ENCODE measurements at regions not wholly inside any gene's neighbourhood (a gene's known extent, or its start where the extent isn't known, plus 50 kb on each side); places are given as distances from the start of the nearest gene placed in this dataset.

- ATAC-seq (ENCODE audit: low read depth) (no peak), DNase-seq (ENCODE audit: low spot score) (no peak)
- Histone ChIP-seq H3K4me3 (ENCODE audit: severe bottlenecking) (no peak overlapping the region), H3K9me3 (ENCODE audit: severe bottlenecking) (no peaks in the 10 kb centered on the region), H3K36me3 (ENCODE audit: low read depth) (no peaks in the 10 kb centered on the region), H3K4me1 (ENCODE audit: insufficient read depth, poor library complexity, severe bottlenecking) (peaks cover 5% of the 10 kb centered on the region), H3K27ac (ENCODE audit: poor library complexity, severe bottlenecking) (no peak overlapping the region), H3K27me3 (ENCODE audit: insufficient read depth, poor library complexity, severe bottlenecking) (no peaks in the 10 kb centered on the region)
- TF ChIP-seq, protein P1, sequence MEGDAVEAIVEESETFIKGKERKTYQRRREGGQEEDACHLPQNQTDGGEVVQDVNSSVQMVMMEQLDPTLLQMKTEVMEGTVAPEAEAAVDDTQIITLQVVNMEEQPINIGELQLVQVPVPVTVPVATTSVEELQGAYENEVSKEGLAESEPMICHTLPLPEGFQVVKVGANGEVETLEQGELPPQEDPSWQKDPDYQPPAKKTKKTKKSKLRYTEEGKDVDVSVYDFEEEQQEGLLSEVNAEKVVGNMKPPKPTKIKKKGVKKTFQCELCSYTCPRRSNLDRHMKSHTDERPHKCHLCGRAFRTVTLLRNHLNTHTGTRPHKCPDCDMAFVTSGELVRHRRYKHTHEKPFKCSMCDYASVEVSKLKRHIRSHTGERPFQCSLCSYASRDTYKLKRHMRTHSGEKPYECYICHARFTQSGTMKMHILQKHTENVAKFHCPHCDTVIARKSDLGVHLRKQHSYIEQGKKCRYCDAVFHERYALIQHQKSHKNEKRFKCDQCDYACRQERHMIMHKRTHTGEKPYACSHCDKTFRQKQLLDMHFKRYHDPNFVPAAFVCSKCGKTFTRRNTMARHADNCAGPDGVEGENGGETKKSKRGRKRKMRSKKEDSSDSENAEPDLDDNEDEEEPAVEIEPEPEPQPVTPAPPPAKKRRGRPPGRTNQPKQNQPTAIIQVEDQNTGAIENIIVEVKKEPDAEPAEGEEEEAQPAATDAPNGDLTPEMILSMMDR (IDR thresholded peaks at IDR 0.05; ENCODE audit: poor library complexity, severe bottlenecking): no peak
Measured at GRCh38 chr2:54047658-54048057, 67.8 kb upstream of the ACYP2 start.

- no peaks in the 10 kb centered on the region for H3K36me3 ChIP-seq (ENCODE audit: low read depth)
- no peaks in the 10 kb centered on the region for H3K27me3 ChIP-seq (ENCODE audit: insufficient read depth, poor library complexity, severe bottlenecking)
- H3K27ac ChIP-seq (ENCODE audit: poor library complexity, severe bottlenecking): no peak overlapping the region
- H3K4me3 ChIP-seq (ENCODE audit: severe bottlenecking): no peak overlapping the region
- H3K4me1 ChIP-seq (ENCODE audit: insufficient read depth, poor library complexity, severe bottlenecking): peaks cover 5% of the 10 kb centered on the region
- no peaks in the 10 kb centered on the region for H3K9me3 ChIP-seq (ENCODE audit: severe bottlenecking)
- DNase-seq (ENCODE audit: low spot score): no peak
- TF ChIP-seq, protein P1 (IDR thresholded peaks at IDR 0.05; ENCODE audit: poor library complexity, severe bottlenecking): no peak
- ATAC-seq (ENCODE audit: low read depth): no peak
Measured at GRCh38 chr2:54047091-54047490, 68.3 kb upstream of the ACYP2 start.

- Histone ChIP-seq H3K9me3 (ENCODE audit: severe bottlenecking) (no peaks in the 10 kb centered on the region), H3K4me3 (ENCODE audit: severe bottlenecking) (no peak overlapping the region), H3K27ac (ENCODE audit: poor library complexity, severe bottlenecking) (no peak overlapping the region), H3K36me3 (ENCODE audit: low read depth) (no peaks in the 10 kb centered on the region), H3K4me1 (ENCODE audit: insufficient read depth, poor library complexity, severe bottlenecking) (peaks cover 16% of the 10 kb centered on the region), H3K27me3 (ENCODE audit: insufficient read depth, poor library complexity, severe bottlenecking) (no peaks in the 10 kb centered on the region)
- ATAC-seq (ENCODE audit: low read depth): no peak
- TF ChIP-seq, protein P1 (IDR thresholded peaks at IDR 0.05; ENCODE audit: poor library complexity, severe bottlenecking): no peak
- DNase-seq (ENCODE audit: low spot score): no peak
Measured at GRCh38 chr2:54042897-54043620, 72.3 kb upstream of the PSME4 start.

DNA sequence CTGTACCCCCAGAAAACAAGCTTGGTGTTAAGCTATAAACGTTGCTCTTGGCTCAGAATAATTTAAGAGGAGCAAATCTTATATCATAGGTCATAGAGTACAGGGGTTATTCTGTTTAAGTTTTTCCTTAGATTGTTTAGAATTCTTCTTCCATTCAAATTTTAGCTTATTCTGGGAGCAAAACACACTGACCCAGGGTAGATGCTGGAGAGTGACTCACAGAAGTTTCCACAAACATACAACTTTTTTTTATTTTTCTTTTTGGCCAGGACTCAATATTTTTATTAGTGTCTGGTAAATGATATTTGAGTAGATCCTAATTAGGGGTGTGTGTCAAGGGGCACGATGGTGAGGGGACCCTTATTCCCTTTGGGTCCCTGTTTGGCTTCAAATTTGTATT, 71.5 kb upstream of the PSME4 start:
- no peaks in the 10 kb centered on the region for H3K9me3 ChIP-seq (ENCODE audit: severe bottlenecking)
- H3K27ac ChIP-seq (ENCODE audit: poor library complexity, severe bottlenecking): no peak overlapping the region
- ATAC-seq (ENCODE audit: low read depth) (no peak), DNase-seq (ENCODE audit: low spot score) (no peak)
- H3K27me3 ChIP-seq (ENCODE audit: insufficient read depth, poor library complexity, severe bottlenecking): no peaks in the 10 kb centered on the region
- H3K36me3 ChIP-seq (ENCODE audit: low read depth): no peaks in the 10 kb centered on the region
- H3K4me3 ChIP-seq (ENCODE audit: severe bottlenecking): no peak overlapping the region
- peaks cover 16% of the 10 kb centered on the region for H3K4me1 ChIP-seq (ENCODE audit: insufficient read depth, poor library complexity, severe bottlenecking)
- TF ChIP-seq, protein P1 (IDR thresholded peaks at IDR 0.05; ENCODE audit: poor library complexity, severe bottlenecking): no peak

GRCh38 chr2:54041135-54041534, 70.3 kb upstream of the PSME4 start:
- peaks cover 16% of the 10 kb centered on the region for H3K4me1 ChIP-seq (ENCODE audit: insufficient read depth, poor library complexity, severe bottlenecking)
- no peaks in the 10 kb centered on the region for H3K9me3 ChIP-seq (ENCODE audit: severe bottlenecking)
- TF ChIP-seq, protein P1 (IDR thresholded peaks at IDR 0.05; ENCODE audit: poor library complexity, severe bottlenecking): no peak
- DNase-seq (ENCODE audit: low spot score): no peak
- peak; percentile 48; the same call in 2 of the 3 replicates for ATAC-seq (ENCODE audit: low read depth)
- no peaks in the 10 kb centered on the region for H3K27me3 ChIP-seq (ENCODE audit: insufficient read depth, poor library complexity, severe bottlenecking)
- no peak overlapping the region for H3K4me3 ChIP-seq (ENCODE audit: severe bottlenecking)
- H3K36me3 ChIP-seq (ENCODE audit: low read depth): no peaks in the 10 kb centered on the region
- no peak overlapping the region for H3K27ac ChIP-seq (ENCODE audit: poor library complexity, severe bottlenecking)

Data from RWPE2 (cell line).